HepG2 (cell line): ENCODE measurements at regions not wholly inside any gene's neighbourhood (a gene's known extent, or its start where the extent isn't known, plus 50 kb on each side); places are given as distances from the start of the nearest gene placed in this dataset.

Experiments used
- ATAC-seq: fragments of 200-7000 bp; cut with Tn5 transposase; 3 replicates; pipeline ENCODE4 v1.9.1; 2020; ENCODE audit warnings: mild to moderate bottlenecking, moderate library complexity
- BruUV-seq: library from RNA; stranded (reverse); fragments of 400-500 nt; replicated peaks from 2 replicates; lab custom pipeline; 2021; lab: Mats Ljungman, UMichigan
- CTCF ChIA-PET: fragments of 300-600 bp; formaldehyde crosslinking; extraction: SDS; loops from one replicate; lab custom pipeline; 2021; ENCODE audit warnings: low total read pairs, inconsistent platforms, low intra/inter-chr PET ratio; lab: Yijun Ruan, JAX
- POLR2A ChIA-PET: fragments of 350-600 bp; sonication (Branson Sonifier 250); formaldehyde crosslinking; loops from one replicate; lab custom pipeline; 2020; ENCODE audit warnings: antibody characterized with exemption, inconsistent platforms; lab: Yijun Ruan, JAX
- DNase-seq: peaks from one replicate; pipeline ENCODE4 v3.0.0-alpha.2; 2015; ENCODE audit warnings: low spot score
- FAIRE-seq: peaks from 3 replicates; lab custom pipeline; 2011; peaks lifted over from hg19 to GRCh38; lab: Jason Lieb, UNC
- H2AFZ ChIP-seq: one replicate; pipeline ENCODE4 v1.6.1; 2011; ENCODE audit warnings: low read length, inconsistent platforms
- H3K27ac ChIP-seq: fragments of 300-600 bp; 3 replicates; pipeline ENCODE4 v1.8.0; 2011; ENCODE audit warnings: mixed run types, mild to moderate bottlenecking, mixed read lengths, low read length, inconsistent platforms; ENCODE audit not compliant: insufficient read depth; ENCODE audit errors: extremely low read length
- H3K27me3 ChIP-seq, 2 experiments: fragments of 200-600 bp in 1 of 2; 2 replicates in 1 of 2; 3 replicates in 1 of 2; pipeline versions ENCODE4 v1.6.0 to v1.8.0; 2011; ENCODE audit warnings: low read length in 2 of 2, mild to moderate bottlenecking in 2 of 2, moderate library complexity in 2 of 2, inconsistent platforms in 1 of 2; ENCODE audit not compliant: insufficient read depth in 2 of 2, control insufficient read depth in 1 of 2
- H3K36me3 ChIP-seq, 2 experiments: fragments of 200-600 bp in 1 of 2; replicated peaks in 1 of 2; 2 replicates in 1 of 2; 3 replicates in 1 of 2; pipeline versions ENCODE4 v1.5.1 to v1.8.0; 2011; ENCODE audit warnings: low read length in 2 of 2, inconsistent platforms in 1 of 2; ENCODE audit not compliant: insufficient read depth in 2 of 2, control insufficient read depth in 1 of 2
- H3K4me1 ChIP-seq: 2 replicates; pipeline ENCODE4 v1.5.1; 2012; ENCODE audit warnings: low read length, inconsistent platforms; ENCODE audit not compliant: insufficient read depth
- H3K4me2 ChIP-seq: 2 replicates; pipeline ENCODE4 v1.6.0; 2011; ENCODE audit warnings: low read depth, low read length, inconsistent platforms
- H3K4me3 ChIP-seq, 3 experiments: fragments of 200-600 bp in 1 of 3; sonication (generic), shearing (Covaris generic) in 1 of 3; replicated peaks in 1 of 3; 2 replicates each; pipeline ENCODE4 v1.5.1; 2011 to 2016; ENCODE audit warnings: low read length in 3 of 3, inconsistent platforms in 2 of 3, low read depth in 2 of 3, mild to moderate bottlenecking in 2 of 3, control low read depth in 1 of 3, mixed read lengths in 1 of 3; ENCODE audit not compliant: insufficient read depth in 1 of 3
- H3K79me2 ChIP-seq: one replicate; pipeline ENCODE4 v1.6.1; 2011; ENCODE audit warnings: low read length, inconsistent platforms; ENCODE audit not compliant: insufficient read depth
- H3K9ac ChIP-seq: 2 replicates; pipeline ENCODE4 v1.6.0; 2011; ENCODE audit warnings: mild to moderate bottlenecking, low read depth, low read length, inconsistent platforms; ENCODE audit not compliant: insufficient read depth
- H3K9me3 ChIP-seq: 2 replicates; pipeline ENCODE4 v1.5.1; 2012; ENCODE audit warnings: mild to moderate bottlenecking, low read length
- H4K20me1 ChIP-seq: 2 replicates; pipeline ENCODE4 v1.6.0; 2011; ENCODE audit warnings: inconsistent platforms, mild to moderate bottlenecking, low read length, moderate library complexity; ENCODE audit not compliant: insufficient read depth
- CREB3 ChIP-seq: sonication (generic); formaldehyde crosslinking; IDR thresholded peaks from 2 replicates; pipeline ENCODE4 v1.5.0; 2020; ENCODE audit warnings: missing genetic modification reagents
- E2F2 ChIP-seq: sonication (generic); formaldehyde crosslinking; IDR thresholded peaks from 2 replicates; pipeline ENCODE4 v1.4.0; 2020; ENCODE audit warnings: missing genetic modification reagents, borderline replicate concordance
- HMG20A ChIP-seq: IDR thresholded peaks from 2 replicates; pipeline ENCODE4 v1.6.1; 2016; ENCODE audit warnings: borderline replicate concordance
- IRF9 ChIP-seq: sonication (generic); formaldehyde crosslinking; IDR thresholded peaks from 2 replicates; pipeline ENCODE4 v1.8.0; 2022; ENCODE audit warnings: missing genetic modification reagents, mild to moderate bottlenecking, borderline replicate concordance
- RARG ChIP-seq: sonication (generic); formaldehyde crosslinking; IDR thresholded peaks from 2 replicates; pipeline ENCODE4 v1.4.0; 2020; ENCODE audit warnings: low read depth, mild to moderate bottlenecking, missing genetic modification reagents
- RORA ChIP-seq: sonication (generic); formaldehyde crosslinking; IDR thresholded peaks from 2 replicates; pipeline ENCODE4 v1.5.0; 2020; ENCODE audit warnings: mild to moderate bottlenecking, missing genetic modification reagents, moderate library complexity
- RXRA ChIP-seq: sonication (generic); formaldehyde crosslinking; IDR thresholded peaks from 2 replicates; pipeline ENCODE4 v1.5.1; 2020; ENCODE audit warnings: missing genetic modification reagents
- SKI ChIP-seq: fragments of 450-650 bp; IDR thresholded peaks from one replicate; pipeline ENCODE4 v1.6.1; 2018; ENCODE audit warnings: mild to moderate bottlenecking; ENCODE audit not compliant: partially characterized antibody
- SMAD3 ChIP-seq: sonication (generic); formaldehyde crosslinking; IDR thresholded peaks from 2 replicates; pipeline ENCODE4 v1.4.0; 2020; ENCODE audit warnings: missing genetic modification reagents
- SSRP1 ChIP-seq: IDR thresholded peaks from 2 replicates; pipeline ENCODE4 v1.6.1; 2016; ENCODE audit warnings: control low read depth
- ZBTB49 ChIP-seq: sonication (generic); formaldehyde crosslinking; IDR thresholded peaks from 2 replicates; pipeline ENCODE4 v1.4.0; 2020; ENCODE audit warnings: missing genetic modification reagents, borderline replicate concordance
- ZNF138 ChIP-seq: sonication (generic); formaldehyde crosslinking; IDR thresholded peaks from 2 replicates; pipeline ENCODE4 v1.5.0; 2020; ENCODE audit warnings: mild to moderate bottlenecking, low read depth, missing genetic modification reagents
- ZNF577 ChIP-seq: sonication (generic); formaldehyde crosslinking; IDR thresholded peaks from 2 replicates; pipeline ENCODE4 v1.4.0; 2020; ENCODE audit warnings: mild to moderate bottlenecking, low read depth, missing genetic modification reagents, borderline replicate concordance
- ZNF598 ChIP-seq: sonication (generic); formaldehyde crosslinking; IDR thresholded peaks from 2 replicates; pipeline ENCODE4 v1.5.1; 2020; ENCODE audit warnings: mild to moderate bottlenecking, missing genetic modification reagents, borderline replicate concordance
- ZNF652 ChIP-seq: IDR thresholded peaks from 2 replicates; pipeline ENCODE4 v1.6.1; 2016; ENCODE audit warnings: low read depth, borderline replicate concordance
- ZNF772 ChIP-seq: sonication (generic); formaldehyde crosslinking; IDR thresholded peaks from 2 replicates; pipeline ENCODE4 v1.5.0; 2020; ENCODE audit warnings: mild to moderate bottlenecking, missing genetic modification reagents
- ZSCAN21 ChIP-seq: sonication (generic); formaldehyde crosslinking; IDR thresholded peaks from 2 replicates; pipeline ENCODE4 v1.8.0; 2022; ENCODE audit warnings: mild to moderate bottlenecking, missing genetic modification reagents, moderate library complexity, borderline replicate concordance
- WGBS: methylation state at CpG from one replicate; pipeline ENCODE4 v1.1.6; 2017; ENCODE audit warnings: low lambda C conversion rate; 5-methylcytosine and 5-hydroxymethylcytosine counted together
- in situ Hi-C: cut with HindIII; loops from 2 replicates; pipeline ENCODE4 v1.10.0; 2017; ENCODE audit warnings: low pct_unique_long_range_greater_than_20kb; ENCODE audit not compliant: extremely low pct_ligation_motif_present
- intact Hi-C: fragments of 100-400 bp; cut with micrococcal nuclease; formaldehyde crosslinking; loops from one replicate; pipeline ENCODE4 v1.10.0; 2022; ENCODE audit not compliant: unreplicated experiment

GRCh38 chr2:151002959-151003600, 258.6 kb downstream of the RBM43 start:
- H3K9me3 ChIP-seq = no peaks in the 10 kb centered on the region
- H3K9ac ChIP-seq = no peak overlapping the region
- FAIRE-seq = no peak
- H3K27ac ChIP-seq = no peak overlapping the region
- no peak for ATAC-seq
- in situ Hi-C loops (no loop called here), intact Hi-C loops (no loop called here)
- WGBS = 46% methylated on average over 5 of the region's 5 CpGs
- no peaks in the 10 kb centered on the region for H3K79me2 ChIP-seq
- no peak overlapping the region for H3K4me2 ChIP-seq
- no peak for DNase-seq
- no peaks in the 10 kb centered on the region for H4K20me1 ChIP-seq
- H3K4me3 ChIP-seq = no peak overlapping the region
- no peaks in the 10 kb centered on the region for H3K36me3 ChIP-seq
- no peak overlapping the region for H2AFZ ChIP-seq
- ChIA-PET CTCF (no interaction called here), POLR2A (no interaction called here)
- H3K4me1 ChIP-seq = no peaks in the 10 kb centered on the region
- no peaks in the 10 kb centered on the region for H3K27me3 ChIP-seq
- BruUV-seq = no TSS peak
- no peak for TF ChIP-seq ZNF138 (CRISPR knock-in tag)
- TF ChIP-seq SMAD3 (CRISPR knock-in tag) = no peak
- TF ChIP-seq RORA = no peak
- no peak for TF ChIP-seq ZNF772 (CRISPR knock-in tag)
- no peak for TF ChIP-seq ZNF598 (CRISPR knock-in tag)
- no peak for TF ChIP-seq SSRP1 (CRISPR knock-in tag)
- no peak for TF ChIP-seq HMG20A (CRISPR knock-in tag)
- TF ChIP-seq ZNF652 (CRISPR knock-in tag) = no peak
- TF ChIP-seq RARG (CRISPR knock-in tag) = no peak
- TF ChIP-seq ZBTB49 (CRISPR knock-in tag) = no peak
- no peak for TF ChIP-seq RXRA (CRISPR knock-in tag)
- no peak for TF ChIP-seq ZSCAN21 (CRISPR knock-in tag)
- TF ChIP-seq ZNF577 (CRISPR knock-in tag) = no peak
- TF ChIP-seq CREB3 (CRISPR knock-in tag) = no peak
- TF ChIP-seq SKI = no peak
- no peak for TF ChIP-seq IRF9 (CRISPR knock-in tag)
- no peak for TF ChIP-seq E2F2 (CRISPR knock-in tag)
